SK-N-DZ (cell line): ENCODE measurements at regions not wholly inside any gene's neighbourhood (a gene's known extent, or its start where the extent isn't known, plus 50 kb on each side); places are given as distances from the start of the nearest gene placed in this dataset.
"Not testable (repeated sequence)": the region's sequence is repeated elsewhere in the genome, so short reads cannot be mapped to it uniquely, and the experiment has no call there.

Experiments
- DNase-seq: peaks from one replicate; pipeline ENCODE4 v3.0.0-alpha.2; 2015; ENCODE audit warnings: low spot score

- no peak for DNase-seq
Measured at GRCh38 chr2:48189552-48190228, 124.8 kb upstream of the FOXN2 start.

DNA sequence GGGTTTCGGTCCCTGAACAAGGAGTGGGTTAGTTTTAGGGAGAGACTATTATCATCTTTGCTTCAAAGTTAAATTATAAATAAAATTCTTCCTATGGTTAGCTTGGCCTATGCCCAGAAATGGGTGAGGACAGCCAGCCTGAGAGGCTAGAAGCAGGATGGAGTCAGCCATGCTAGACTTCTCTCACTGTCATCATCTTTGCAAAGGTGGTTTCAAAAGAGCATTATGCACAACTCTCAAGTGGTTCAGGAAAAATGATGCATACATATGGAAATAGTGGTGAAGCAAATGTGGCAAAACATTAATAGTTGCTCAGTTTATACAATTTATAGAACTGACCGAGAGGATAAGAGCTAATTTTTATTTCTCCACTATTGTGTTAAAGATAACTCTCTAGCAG, 124.3 kb upstream of the FOXN2 start:
- no peak for DNase-seq

DNA sequence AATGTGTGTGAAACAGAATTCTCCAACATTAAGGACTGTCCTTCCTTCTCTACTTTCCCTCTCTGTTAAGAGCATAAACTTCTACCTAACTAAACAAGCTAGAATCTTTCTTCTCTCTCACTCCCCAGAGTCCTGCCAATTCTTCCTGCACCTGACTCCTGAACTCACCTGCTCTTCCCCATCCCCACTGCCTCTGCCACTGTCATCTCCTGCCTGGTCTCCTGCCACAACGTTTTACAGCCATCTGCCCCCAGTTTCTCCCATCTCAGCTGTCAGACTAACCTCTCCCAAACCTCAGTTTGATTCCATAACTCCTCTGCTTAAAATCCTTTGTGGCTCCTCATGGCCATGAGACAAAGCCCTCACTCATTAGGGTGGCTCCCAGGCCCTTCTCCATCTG, 119.8 kb upstream of the FOXN2 start:
- DNase-seq = no peak

DNA sequence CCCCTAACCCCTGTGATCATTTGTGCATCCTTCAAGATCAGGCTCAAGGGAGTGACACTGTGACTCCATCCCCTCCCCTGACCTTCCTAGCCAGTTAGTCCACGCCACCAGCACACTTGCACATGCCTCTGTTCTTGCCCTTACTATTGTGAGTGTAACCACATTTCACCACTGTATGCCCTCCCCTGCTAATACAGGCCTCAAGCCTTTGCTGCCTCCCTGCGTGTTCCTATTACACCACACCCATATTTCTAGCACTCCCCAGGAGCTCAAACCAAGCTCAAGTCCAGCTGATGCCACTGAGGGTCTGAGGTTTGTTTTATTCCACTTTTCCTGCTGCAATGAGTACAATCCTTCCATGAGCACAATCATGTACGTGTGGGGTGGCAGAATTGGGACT, 119.3 kb upstream of the FOXN2 start:
- no peak for DNase-seq

DNA sequence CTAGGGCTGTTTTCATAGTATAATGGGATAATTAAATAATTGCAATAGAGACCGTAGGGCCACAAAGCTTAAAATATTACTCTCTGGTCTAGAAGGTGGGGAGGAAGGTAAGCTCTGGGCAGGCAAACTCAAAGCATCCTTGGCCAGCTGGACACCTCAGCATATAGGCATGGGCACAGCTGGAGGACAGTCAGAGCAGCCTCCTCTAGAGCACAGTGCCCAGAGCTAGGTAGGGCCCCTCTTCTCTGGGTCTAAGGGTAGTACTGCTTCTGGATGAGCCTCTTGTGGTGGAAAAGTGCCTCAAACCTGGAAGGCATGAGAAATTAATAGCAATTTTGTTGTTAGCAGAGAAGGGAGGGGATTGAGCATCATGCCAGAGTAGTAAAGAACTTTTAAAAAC, 116.9 kb upstream of the FOXN2 start:
- no peak for DNase-seq

GRCh38 chr2:48198371-48198770, 116.1 kb upstream of the FOXN2 start:
- no peak for DNase-seq

GRCh38 chr2:48199070-48199469, 115.4 kb upstream of the FOXN2 start:
- no peak for DNase-seq

DNA sequence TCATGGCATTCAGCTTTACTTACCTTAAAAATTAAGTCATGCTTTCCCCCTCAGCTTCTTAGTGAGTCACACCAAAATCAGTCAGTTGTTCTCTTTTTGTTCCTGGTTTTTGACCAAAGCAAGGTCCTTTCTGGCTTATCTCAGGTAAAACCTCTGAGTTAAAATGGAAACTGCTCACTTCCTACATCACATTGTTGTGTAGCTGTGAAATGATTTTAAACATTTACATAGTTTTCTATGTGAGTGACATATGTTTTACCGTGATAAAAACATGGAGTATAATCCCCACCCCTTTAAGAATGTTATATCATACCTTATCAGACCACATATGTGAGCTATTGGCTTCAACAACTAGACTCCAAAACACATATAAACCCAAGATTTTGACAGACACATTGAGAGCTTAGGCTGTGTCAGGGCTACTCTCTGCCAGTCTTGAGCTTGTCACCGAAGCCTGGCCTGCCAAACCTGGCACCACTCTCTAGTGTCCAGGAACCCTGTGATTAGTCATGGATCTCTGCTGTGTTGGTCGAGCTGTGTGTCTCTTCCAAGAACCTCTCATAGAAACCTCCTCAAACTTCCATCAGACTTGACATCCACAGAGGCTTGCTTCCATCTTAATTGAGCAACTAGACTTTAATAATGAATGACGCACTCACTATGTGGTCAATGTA, 113.7 kb upstream of the FOXN2 start:
- DNase-seq = no peak

DNA sequence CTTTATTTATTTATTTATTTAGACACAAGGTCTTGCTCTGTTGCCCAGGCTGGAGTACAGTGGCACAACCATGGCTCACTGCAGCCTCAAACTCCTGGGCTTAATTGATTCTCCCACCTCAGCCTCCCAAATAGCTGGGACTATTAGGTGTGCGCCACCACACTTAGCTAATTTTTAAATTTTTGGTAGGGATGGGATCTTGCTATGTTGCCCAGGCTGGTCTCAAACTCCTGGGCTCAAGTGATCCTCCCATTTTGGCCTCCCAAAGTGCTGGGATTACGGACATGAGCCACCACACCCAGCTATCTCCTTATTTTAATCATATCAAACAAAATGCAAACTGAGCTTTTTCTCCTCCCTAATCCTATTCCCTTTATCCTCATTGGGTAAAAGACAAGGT, 113.0 kb upstream of the FOXN2 start:
- DNase-seq = not testable (repeated sequence)

- DNase-seq = no peak
Measured at GRCh38 chr2:48202863-48203642, 111.4 kb upstream of the FOXN2 start.

DNA sequence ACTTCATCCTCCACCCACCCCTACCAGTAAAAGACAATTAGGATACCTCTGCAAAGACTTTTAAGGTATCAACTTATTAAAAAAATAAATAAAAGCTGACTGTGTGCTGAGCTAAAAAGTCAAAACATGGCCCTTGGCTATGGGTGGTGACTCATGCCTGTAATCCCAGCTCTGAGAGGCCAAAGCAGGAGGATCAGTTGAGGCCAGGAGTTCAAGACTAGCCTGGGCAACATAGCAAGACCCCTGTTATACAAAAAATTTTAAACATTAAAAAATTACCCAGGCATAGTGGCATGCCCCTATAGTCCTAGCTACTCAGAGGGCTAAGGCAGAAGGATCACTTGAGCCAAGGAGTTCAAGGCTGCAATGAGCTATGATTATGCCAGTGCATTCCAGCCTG, 110.8 kb upstream of the FOXN2 start:
- DNase-seq = no peak

GRCh38 chr2:48204750-48205136, 109.7 kb upstream of the FOXN2 start:
- DNase-seq = no peak

DNA sequence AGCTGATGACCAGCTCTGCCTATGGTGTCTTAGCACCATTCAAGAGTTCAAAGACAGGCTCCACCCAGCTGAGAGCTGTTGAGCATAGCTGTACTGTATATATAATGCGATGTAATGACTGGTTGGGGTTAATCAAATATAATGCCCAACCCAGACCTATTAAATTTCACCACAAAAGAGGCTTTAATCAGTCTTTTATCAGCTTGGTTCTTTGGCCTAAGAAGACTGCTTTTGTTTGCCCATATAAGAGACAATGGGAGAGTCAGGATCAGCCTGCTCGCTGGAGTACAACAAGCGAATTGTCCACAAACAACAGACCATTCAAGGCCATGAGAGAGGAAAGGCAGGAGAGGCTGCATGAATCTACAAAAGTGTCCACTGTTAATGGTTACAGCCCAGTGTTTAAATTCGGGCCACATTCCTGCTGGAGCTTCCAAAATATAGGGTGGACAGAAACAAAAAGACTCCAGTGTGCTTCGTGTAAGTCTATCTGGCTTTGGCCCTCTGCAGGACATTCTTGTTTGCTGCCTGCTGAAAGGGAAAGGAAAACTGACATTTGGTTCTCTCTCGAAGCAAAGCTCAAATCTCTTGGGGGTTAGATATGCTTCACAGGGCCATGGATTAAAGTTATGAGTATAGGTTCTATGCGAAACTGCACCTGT, 109.2 kb upstream of the FOXN2 start:
- no peak for DNase-seq

DNA sequence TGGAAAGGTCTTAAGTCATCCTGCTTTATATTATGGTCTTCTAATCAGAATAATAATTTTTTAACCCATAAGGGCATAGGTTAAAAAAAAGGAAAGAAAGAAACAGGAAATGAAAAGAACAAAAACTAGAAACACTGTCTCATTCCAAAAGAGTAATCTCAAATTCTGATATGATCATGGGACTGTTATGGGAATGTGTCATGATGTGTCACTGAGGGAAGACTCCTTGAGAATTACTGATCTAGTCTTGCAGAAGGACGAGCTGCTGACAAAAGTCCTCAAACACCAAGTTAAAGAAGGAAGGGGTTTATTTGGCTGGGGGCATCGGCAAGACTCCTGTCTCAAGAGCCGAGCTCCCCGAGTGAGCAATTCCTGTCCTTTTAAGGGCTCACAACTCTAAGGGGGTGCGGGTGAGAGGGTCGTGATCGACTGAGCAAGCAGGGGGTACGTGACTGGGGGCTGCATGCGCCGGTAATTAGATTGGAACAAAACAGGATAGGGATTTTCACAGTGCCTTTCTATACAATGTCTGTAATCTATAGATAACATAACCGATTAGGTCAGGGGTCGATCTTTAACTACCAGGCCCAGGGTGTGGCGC, 108.3 kb upstream of the FOXN2 start:
- DNase-seq = not testable (repeated sequence)

- DNase-seq = no peak
Measured at GRCh38 chr2:48207201-48207641, 107.3 kb upstream of the FOXN2 start.

DNA sequence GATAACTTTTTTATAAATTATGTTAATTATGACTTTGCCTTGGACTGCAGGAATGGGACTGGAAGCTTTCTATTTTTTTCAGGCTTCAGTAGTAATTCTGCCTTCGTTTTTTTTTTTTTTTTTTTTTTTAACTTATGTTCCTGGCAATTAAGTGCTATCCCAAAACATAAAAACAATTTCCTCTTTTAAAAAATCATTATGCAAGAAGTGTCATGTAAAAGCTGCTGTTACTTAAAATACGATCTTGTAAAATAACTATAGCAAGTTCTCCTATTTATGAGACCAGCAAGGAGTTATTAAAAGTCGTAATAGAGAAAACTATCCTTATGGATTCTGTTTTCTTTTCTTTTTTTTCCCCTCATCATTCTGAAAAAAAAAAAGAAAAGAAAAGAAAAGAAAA, 106.6 kb upstream of the FOXN2 start:
- no peak for DNase-seq

DNA sequence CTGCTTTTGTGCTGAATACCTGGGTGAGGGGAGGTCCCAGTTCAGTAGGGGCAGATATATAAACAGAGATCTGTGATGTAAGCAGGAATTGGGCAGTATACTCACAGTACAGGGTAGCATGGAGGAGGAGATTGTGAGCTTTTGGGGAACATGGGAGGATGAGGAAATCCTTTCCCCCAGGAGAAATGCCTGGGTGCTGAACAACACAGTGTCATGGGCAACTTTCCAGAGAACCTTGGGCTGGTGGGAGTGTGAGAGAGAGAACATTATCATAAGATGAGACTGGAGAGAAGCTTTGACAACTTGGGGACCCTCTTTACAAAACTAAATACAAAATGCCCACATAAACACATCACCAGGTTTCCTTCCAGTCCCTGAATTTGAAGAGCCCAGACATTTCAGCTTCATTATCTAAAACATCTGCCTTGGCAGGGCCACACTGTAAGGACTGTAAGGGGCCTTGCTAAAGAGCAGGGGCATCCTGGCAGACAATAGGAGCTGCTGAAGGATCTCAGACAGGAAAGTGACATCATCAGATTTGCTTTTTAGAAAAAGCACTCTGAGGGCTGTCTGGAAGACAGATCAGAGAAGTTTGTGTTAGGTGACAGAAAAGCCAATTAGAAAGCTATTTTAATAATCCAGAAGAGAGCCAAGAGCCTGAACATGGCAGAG, 105.1 kb upstream of the FOXN2 start:
- no peak for DNase-seq

DNA sequence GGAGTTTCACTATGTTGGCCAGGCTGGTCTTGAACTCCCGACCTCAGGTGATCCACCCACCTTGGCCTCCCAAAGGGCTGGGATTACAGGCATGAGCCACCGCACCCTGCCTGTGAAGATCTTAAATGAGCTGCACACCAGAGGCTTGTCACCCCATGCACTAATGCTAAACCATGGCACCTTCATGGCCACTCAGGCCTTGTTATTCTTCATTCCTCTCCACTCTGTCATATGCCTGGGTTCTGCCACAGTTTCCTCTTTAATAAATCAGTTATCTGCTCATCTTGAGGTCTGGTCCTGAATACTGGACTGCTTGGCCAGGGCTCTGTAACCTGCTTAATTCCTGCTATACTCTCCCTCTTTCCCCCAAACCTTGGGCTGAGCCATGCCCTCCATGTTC, 104.3 kb upstream of the FOXN2 start:
- DNase-seq = no peak

GRCh38 chr2:48213646-48214045, 100.8 kb upstream of the FOXN2 start:
- no peak for DNase-seq

DNA sequence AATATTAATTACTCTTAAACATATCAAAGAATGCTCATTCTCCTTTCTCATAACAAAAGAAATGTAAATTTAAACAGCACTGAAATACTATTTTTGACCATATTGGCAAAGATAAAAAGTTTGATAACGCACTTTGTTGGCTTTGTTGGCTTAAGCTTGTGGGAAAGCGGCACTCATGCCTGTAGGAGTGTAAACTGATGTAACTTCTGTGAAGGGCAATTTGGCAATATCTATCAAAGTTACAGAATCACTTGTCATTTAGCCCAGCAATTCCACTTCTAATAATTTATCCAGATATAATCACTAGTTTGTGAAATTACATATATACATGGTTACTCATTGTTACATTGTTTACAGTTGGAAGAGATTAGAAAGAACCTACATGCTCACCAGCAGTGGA, 96.3 kb upstream of the FOXN2 start:
- no peak for DNase-seq

- DNase-seq = no peak
Measured at GRCh38 chr2:48219234-48219554, 95.3 kb upstream of the FOXN2 start.
